ENCODE measurements at regions not wholly inside any gene's neighbourhood (a gene's known extent, or its start where the extent isn't known, plus 50 kb on each side); places are given as distances from the start of the nearest gene placed in this dataset.

DNA sequence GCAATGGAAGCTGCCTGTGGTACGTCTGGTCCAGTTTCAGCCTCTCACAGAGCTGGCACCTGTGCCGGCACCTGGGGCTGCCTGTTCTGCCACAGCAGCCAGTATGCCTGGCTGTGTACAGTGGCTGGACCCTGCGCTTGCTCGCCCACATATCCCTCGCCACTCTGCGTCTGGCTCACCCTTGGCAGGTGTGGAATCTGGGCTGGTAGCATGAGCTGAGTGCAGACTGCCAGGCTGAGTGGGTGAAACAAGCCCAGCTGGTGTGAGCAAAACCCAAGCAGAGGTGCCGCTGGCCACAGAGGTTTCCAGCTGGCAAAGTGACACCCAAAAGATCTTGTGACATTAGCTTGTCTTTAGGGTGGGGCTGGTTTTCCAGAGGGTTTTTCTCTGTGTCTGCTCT, 80.7 kb downstream of the ING1 start:
- TF ChIP-seq, protein P1, sequence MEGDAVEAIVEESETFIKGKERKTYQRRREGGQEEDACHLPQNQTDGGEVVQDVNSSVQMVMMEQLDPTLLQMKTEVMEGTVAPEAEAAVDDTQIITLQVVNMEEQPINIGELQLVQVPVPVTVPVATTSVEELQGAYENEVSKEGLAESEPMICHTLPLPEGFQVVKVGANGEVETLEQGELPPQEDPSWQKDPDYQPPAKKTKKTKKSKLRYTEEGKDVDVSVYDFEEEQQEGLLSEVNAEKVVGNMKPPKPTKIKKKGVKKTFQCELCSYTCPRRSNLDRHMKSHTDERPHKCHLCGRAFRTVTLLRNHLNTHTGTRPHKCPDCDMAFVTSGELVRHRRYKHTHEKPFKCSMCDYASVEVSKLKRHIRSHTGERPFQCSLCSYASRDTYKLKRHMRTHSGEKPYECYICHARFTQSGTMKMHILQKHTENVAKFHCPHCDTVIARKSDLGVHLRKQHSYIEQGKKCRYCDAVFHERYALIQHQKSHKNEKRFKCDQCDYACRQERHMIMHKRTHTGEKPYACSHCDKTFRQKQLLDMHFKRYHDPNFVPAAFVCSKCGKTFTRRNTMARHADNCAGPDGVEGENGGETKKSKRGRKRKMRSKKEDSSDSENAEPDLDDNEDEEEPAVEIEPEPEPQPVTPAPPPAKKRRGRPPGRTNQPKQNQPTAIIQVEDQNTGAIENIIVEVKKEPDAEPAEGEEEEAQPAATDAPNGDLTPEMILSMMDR (IDR thresholded peaks at IDR 0.05) = no peak
- TF ChIP-seq POLR2AphosphoS5 (IDR thresholded peaks at IDR 0.05) = no peak
